H1 (cell line): ENCODE measurements at regions not wholly inside any gene's neighbourhood (a gene's known extent, or its start where the extent isn't known, plus 50 kb on each side); places are given as distances from the start of the nearest gene placed in this dataset.

Source experiments
- CREB1 ChIP-seq: IDR thresholded peaks from 2 replicates; pipeline ENCODE4 v1.6.1; 2012; ENCODE audit warnings: inconsistent platforms
- CTBP2 ChIP-seq: IDR thresholded peaks from 2 replicates; pipeline ENCODE4 v1.7.0; 2011; ENCODE audit warnings: borderline replicate concordance, mild to moderate bottlenecking, moderate library complexity, mixed read lengths, low read length; ENCODE audit not compliant: insufficient read depth, insufficient read length
- GTF2F1 ChIP-seq: IDR thresholded peaks from 2 replicates; pipeline ENCODE4 v1.6.1; 2012; ENCODE audit warnings: low read depth, low read length, improper control_type of control experiment, borderline replicate concordance
- HDAC6 ChIP-seq: IDR thresholded peaks from one replicate; pipeline ENCODE4 v1.7.1; 2012; ENCODE audit warnings: low read depth, mild to moderate bottlenecking, inconsistent platforms, low read length, moderate library complexity
- KDM1A ChIP-seq: fragments of 200-600, 300-600 bp; sonication (generic); IDR thresholded peaks from 2 replicates; pipeline ENCODE4 v1.7.1; 2016; ENCODE audit warnings: mild to moderate bottlenecking, low read length, borderline replicate concordance
- MAFK ChIP-seq: IDR thresholded peaks from 2 replicates; pipeline ENCODE4 v1.6.1; 2012; ENCODE audit warnings: low read depth, mild to moderate bottlenecking, improper control_type of control experiment, low read length
- SAP30 ChIP-seq: fragments of 300-600 bp; sonication (generic); IDR thresholded peaks from 2 replicates; pipeline ENCODE4 v1.7.1; 2012; ENCODE audit warnings: low read length, moderate library complexity, mild to moderate bottlenecking, inconsistent platforms; ENCODE audit not compliant: insufficient read depth, insufficient replicate concordance
- SP2 ChIP-seq: IDR thresholded peaks from 2 replicates; pipeline ENCODE4 v1.6.1; 2012; ENCODE audit warnings: mild to moderate bottlenecking, low read length, inconsistent platforms

GRCh38 chr14:98889836-98890185 lies 382.2 kb downstream of the BCL11B start (continued):
- no peak for TF ChIP-seq HDAC6
- TF ChIP-seq SP2, result no peak
- TF ChIP-seq CREB1, result no peak
- no peak for TF ChIP-seq SAP30
- TF ChIP-seq KDM1A, result no peak
- TF ChIP-seq GTF2F1, result no peak
- TF ChIP-seq CTBP2, result no peak
- no peak for TF ChIP-seq MAFK
- TF ChIP-seq, all 59 proteins: peak for 0
